K562 (cell line): ENCODE measurements at regions not wholly inside any gene's neighbourhood (a gene's known extent, or its start where the extent isn't known, plus 50 kb on each side); places are given as distances from the start of the nearest gene placed in this dataset.

Experiments
- ATAC-seq: fragments of 200-7000 bp; cut with Tn5 transposase; 3 replicates; pipeline ENCODE4 v1.9.1; 2020; ENCODE audit warnings: moderate library complexity
- BruUV-seq: library from RNA; stranded (reverse); fragments of 400-500 nt; replicated peaks from 2 replicates; lab custom pipeline; 2021; lab: Mats Ljungman, UMichigan
- CTCF ChIA-PET: fragments of 300-600 bp; formaldehyde crosslinking; extraction: SDS; loops from one replicate; lab custom pipeline; 2021; ENCODE audit warnings: low intra/inter-chr PET ratio; lab: Yijun Ruan, JAX
- POLR2A ChIA-PET: fragments of 300-600, 350-650 bp; sonication (Branson Sonifier 250); formaldehyde crosslinking; extraction: SDS; loops from one replicate; lab custom pipeline; 2021; ENCODE audit warnings: antibody characterized with exemption, inconsistent platforms; lab: Yijun Ruan, JAX
- DNase-seq, 4 experiments: peaks; one replicate each; pipeline versions ENCODE4 v3.0.0 to v3.0.0-alpha.2; 2011 to 2018; ENCODE audit warnings: low spot score in 3 of 4, mixed read lengths in 3 of 4; ENCODE audit errors: extremely low read depth in 1 of 4
- FAIRE-seq: peaks from 2 replicates; lab custom pipeline; 2011; peaks lifted over from hg19 to GRCh38; lab: Jason Lieb, UNC
- H2AFZ ChIP-seq: 2 replicates; pipeline ENCODE4 v1.6.0; 2011; ENCODE audit warnings: low read depth, low read length, control low read depth, inconsistent platforms
- H3K27ac ChIP-seq: fragments of 200-600 bp; 3 replicates; pipeline ENCODE4 v1.8.0; 2011; ENCODE audit warnings: low read depth, mild to moderate bottlenecking, control low read depth, inconsistent platforms, low read length, moderate library complexity, mixed read lengths; ENCODE audit errors: extremely low read depth
- H3K27me3 ChIP-seq, 2 experiments: fragments of 300-600 bp in 1 of 2; 2 replicates in 1 of 2; 3 replicates in 1 of 2; pipeline versions ENCODE4 v1.6.0 to v1.8.0; 2011; ENCODE audit warnings: inconsistent platforms in 2 of 2, low read length in 2 of 2, mild to moderate bottlenecking in 1 of 2, mixed read lengths in 1 of 2, moderate library complexity in 1 of 2; ENCODE audit not compliant: control insufficient read depth in 2 of 2, insufficient read depth in 2 of 2
- H3K36me3 ChIP-seq: fragments of 300-600 bp; 3 replicates; pipeline ENCODE4 v1.8.0; 2011; ENCODE audit warnings: mild to moderate bottlenecking, low read length, inconsistent platforms; ENCODE audit not compliant: control insufficient read depth, insufficient read depth
- H3K4me1 ChIP-seq, 2 experiments: fragments of 200-600 bp in 1 of 2; replicated peaks in 1 of 2; 2 replicates in 1 of 2; 3 replicates in 1 of 2; pipeline versions ENCODE4 v1.5.1 to v1.8.0; 2011; ENCODE audit warnings: inconsistent platforms in 2 of 2, low read length in 2 of 2, mild to moderate bottlenecking in 1 of 2, mixed read lengths in 1 of 2, moderate library complexity in 1 of 2; ENCODE audit not compliant: control insufficient read depth in 2 of 2, insufficient read depth in 2 of 2
- H3K4me2 ChIP-seq: 2 replicates; pipeline ENCODE4 v1.6.1; 2011; ENCODE audit warnings: low read length, control low read depth, inconsistent platforms, mixed read lengths; ENCODE audit not compliant: insufficient read depth
- H3K4me3 ChIP-seq: fragments of 200-600 bp; sonication (generic), shearing (Covaris generic); 2 replicates; pipeline ENCODE4 v1.5.1; 2016; ENCODE audit warnings: control low read depth, inconsistent platforms
- H3K79me2 ChIP-seq: fragments of 200-600 bp; 3 replicates; pipeline ENCODE4 v1.8.0; 2011; ENCODE audit warnings: low read length, inconsistent platforms; ENCODE audit not compliant: control insufficient read depth, insufficient read depth
- H3K9ac ChIP-seq, 2 experiments: 2 replicates each; pipeline versions ENCODE4 v1.6.0 to v1.6.1; 2011; ENCODE audit warnings: low read depth in 2 of 2, low read length in 2 of 2, control low read depth in 1 of 2, inconsistent platforms in 1 of 2, mild to moderate bottlenecking in 1 of 2, mixed read lengths in 1 of 2; ENCODE audit not compliant: insufficient read depth in 1 of 2
- H3K9me1 ChIP-seq: one replicate; pipeline ENCODE4 v1.6.0; 2011; ENCODE audit warnings: inconsistent platforms, mild to moderate bottlenecking, low read length, moderate library complexity; ENCODE audit not compliant: control insufficient read depth, insufficient read depth
- H3K9me3 ChIP-seq: replicated peaks from 2 replicates; pipeline ENCODE4 v1.5.1; 2011; ENCODE audit warnings: low read depth, low read length, inconsistent platforms; ENCODE audit not compliant: control insufficient read depth, insufficient read depth
- H4K20me1 ChIP-seq: replicated peaks from 2 replicates; pipeline ENCODE4 v1.6.1; 2011; ENCODE audit warnings: low read length, inconsistent platforms, mixed read lengths; ENCODE audit not compliant: control insufficient read depth, insufficient read depth
- ARNT ChIP-seq, 2 experiments: fragments of 450-650 bp; IDR thresholded peaks; 2 replicates each; pipeline ENCODE4 v1.6.1; 2016; ENCODE audit warnings: mild to moderate bottlenecking in 1 of 2
- CBFB ChIP-seq: sonication (generic); formaldehyde crosslinking; IDR thresholded peaks from 2 replicates; pipeline ENCODE4 v1.4.0; 2020; ENCODE audit warnings: mild to moderate bottlenecking, missing genetic modification reagents
- CGGBP1 ChIP-seq: fragments of 250-450 bp; sonication (Bioruptor Pico); IDR thresholded peaks from 2 replicates; pipeline ENCODE4 v1.9.0; 2021; ENCODE audit warnings: mild to moderate bottlenecking
- CHD2 ChIP-seq: IDR thresholded peaks from 2 replicates; pipeline ENCODE4 v1.6.1; 2011; ENCODE audit warnings: low read depth, low read length
- GMEB1 ChIP-seq: fragments of 250-450 bp; sonication (Bioruptor Pico); IDR thresholded peaks from 2 replicates; pipeline ENCODE4 v1.4.0; 2020; ENCODE audit warnings: mild to moderate bottlenecking
- ILF3 ChIP-seq: fragments of 450-650 bp; IDR thresholded peaks from 2 replicates; pipeline ENCODE4 v1.6.1; 2018; ENCODE audit warnings: antibody characterized with exemption, mild to moderate bottlenecking, moderate library complexity, borderline replicate concordance
- MBD2 ChIP-seq: sonication (generic); IDR thresholded peaks from 2 replicates; pipeline ENCODE4 v1.6.1; 2016; ENCODE audit warnings: low read depth, borderline replicate concordance
- MCM2 ChIP-seq: fragments of 450-650 bp; IDR thresholded peaks from 2 replicates; pipeline ENCODE4 v1.6.1; 2017; ENCODE audit warnings: low read depth, mild to moderate bottlenecking
- MEIS2 ChIP-seq: fragments of 450-650 bp; IDR thresholded peaks from 2 replicates; pipeline ENCODE4 v1.6.1; 2014; ENCODE audit warnings: mild to moderate bottlenecking; ENCODE audit not compliant: partially characterized antibody
- POLR2B ChIP-seq: fragments of 450-650 bp; IDR thresholded peaks from 2 replicates; pipeline ENCODE4 v1.6.1; 2018; ENCODE audit warnings: low read depth; ENCODE audit not compliant: partially characterized antibody
- TAL1 ChIP-seq: fragments of 450-650 bp; IDR thresholded peaks from 2 replicates; pipeline ENCODE4 v1.6.1; 2016; ENCODE audit warnings: mild to moderate bottlenecking
- TCF7L2 ChIP-seq: fragments of 150-350 bp; IDR thresholded peaks from 2 replicates; pipeline ENCODE4 v1.6.1; 2016; ENCODE audit warnings: low read depth, mild to moderate bottlenecking, low read length, moderate library complexity
- U2AF2 ChIP-seq: fragments of 200-400 bp; formaldehyde crosslinking; optimal IDR thresholded peaks from 2 replicates; pipeline ENCODE3; 2017; ENCODE audit warnings: low read depth, mild to moderate bottlenecking, low read length
- ZBTB2 ChIP-seq: fragments of 450-650 bp; IDR thresholded peaks from 2 replicates; pipeline ENCODE4 v1.6.1; 2016; ENCODE audit warnings: antibody characterized with exemption
- ZNF253 ChIP-seq: fragments of 250-450 bp; sonication (Bioruptor Pico); conservative IDR thresholded peaks from 2 replicates; pipeline ENCODE4 v1.6.1; 2021; ENCODE audit warnings: mild to moderate bottlenecking
- WGBS: fragments of 100-300 bp; shearing (Covaris generic); methylation state at CpG from one replicate; pipeline ENCODE4 v1.1.6; 2016; ENCODE audit warnings: low coverage, mixed read lengths; ENCODE audit not compliant: insufficient coverage; ENCODE audit errors: missing lambda C conversion rate; 5-methylcytosine and 5-hydroxymethylcytosine counted together
- in situ Hi-C: fragments of 300-500 bp; cut with MboI; formaldehyde crosslinking; loops from 4 replicates; pipeline ENCODE4 v1.15.0; 2018; ENCODE audit warnings: inconsistent platforms, mixed read lengths
- intact Hi-C: fragments of 100-400 bp; cut with micrococcal nuclease; formaldehyde crosslinking; loops from 2 replicates; pipeline ENCODE4 v1.14.2; 2022

- no peak for TF ChIP-seq ILF3
- TF ChIP-seq ZNF253 (CRISPR knock-in tag), result no peak
- no peak for TF ChIP-seq CBFB
- TF ChIP-seq, all 486 proteins: peak for 0
Measured at GRCh38 chr5:4453655-4454054, 686.5 kb upstream of the ADAMTS16 start (continued).

GRCh38 chr5:4479426-4479825 lies 660.7 kb upstream of the ADAMTS16 start:
- WGBS, result 0% methylated on average over 3 of the region's 3 CpGs
- in situ Hi-C loops (no loop called here), intact Hi-C loops (no loop called here)
- H3K9me1 ChIP-seq, result no peaks in the 10 kb centered on the region
- ChIA-PET POLR2A (no interaction called here), CTCF (no interaction called here)
- DNase-seq (no peak), FAIRE-seq (no peak), ATAC-seq (no peak)
- peaks cover 4% of the 10 kb centered on the region; the same call in 1 of the 2 replicates for H3K9me3 ChIP-seq
- no peaks in the 10 kb centered on the region for H4K20me1 ChIP-seq
- H3K27me3 ChIP-seq, result no peaks in the 10 kb centered on the region
- H3K4me3 ChIP-seq, result no peak overlapping the region
- no TSS peak for BruUV-seq
- no peaks in the 10 kb centered on the region for H3K79me2 ChIP-seq
- TF ChIP-seq MEIS2 (no peak), CGGBP1 (CRISPR knock-in tag) (no peak), TAL1 (no peak), U2AF2 (no peak), POLR2B (no peak), ZBTB2 (no peak), ARNT (IDR thresholded peaks at IDR 0.05) (no peak), MBD2 (no peak), GMEB1 (no peak), CHD2 (no peak), TCF7L2 (no peak), MCM2 (no peak)
- no peak overlapping the region for H3K27ac ChIP-seq
- H3K4me1 ChIP-seq, result no peaks in the 10 kb centered on the region
- H3K9ac ChIP-seq, result no peak overlapping the region
- no peak overlapping the region for H2AFZ ChIP-seq
- no peak overlapping the region for H3K4me2 ChIP-seq
- H3K36me3 ChIP-seq, result no peaks in the 10 kb centered on the region
